Esophagus muscularis mucosa (tissue), 2 donors: ENCODE measurements at regions not wholly inside any gene's neighbourhood (a gene's known extent, or its start where the extent isn't known, plus 50 kb on each side); places are given as distances from the start of the nearest gene placed in this dataset.

Experiments
- EP300 ChIP-seq: sonication (generic); formaldehyde crosslinking; IDR thresholded peaks from one replicate; pipeline ENCODE4 v1.6.1; 2017; ENCODE audit warnings: antibody characterized with exemption
- POLR2A ChIP-seq: fragments of 450-650 bp; IDR thresholded peaks from one replicate; pipeline ENCODE4 v1.6.1; 2017; ENCODE audit warnings: antibody characterized with exemption, moderate library complexity, mild to moderate bottlenecking, low read depth

GRCh38 chr1:184212649-184213314, 161.3 kb downstream of the TSEN15 start:
- TF ChIP-seq EP300 (no peak), POLR2A (no peak)
